IMR-90 (cell line): ENCODE measurements at regions not wholly inside any gene's neighbourhood (a gene's known extent, or its start where the extent isn't known, plus 50 kb on each side); places are given as distances from the start of the nearest gene placed in this dataset.

Experiments
- ATAC-seq: fragments of 200-7000 bp; cut with Tn5 transposase; 2 replicates; pipeline ENCODE4 v1.9.1; 2020; ENCODE audit warnings: low read depth, mild to moderate bottlenecking, moderate library complexity
- BruUV-seq: library from RNA; stranded (reverse); fragments of 400-500 nt; replicated peaks from 2 replicates; lab custom pipeline; 2021; lab: Mats Ljungman, UMichigan
- CTCF ChIA-PET: fragments of 300-600 bp; formaldehyde crosslinking; extraction: SDS; loops from one replicate; lab custom pipeline; 2021; ENCODE audit warnings: antibody characterized with exemption; lab: Yijun Ruan, JAX
- POLR2A ChIA-PET: fragments of 300-600 bp; sonication (Branson Sonifier 250); formaldehyde crosslinking; loops from one replicate; lab custom pipeline; 2022; ENCODE audit warnings: antibody characterized with exemption; ENCODE audit not compliant: unreplicated experiment; lab: Charles Lee
- DNase-seq: peaks from one replicate; pipeline ENCODE4 v3.0.0; 2013
- H2AFZ ChIP-seq: replicated peaks from 2 replicates; pipeline ENCODE3; 2013; ENCODE audit warnings: low read length, mild to moderate bottlenecking; ENCODE audit not compliant: poor library complexity
- H2AK5ac ChIP-seq: 2 replicates; pipeline ENCODE4 v1.6.1; 2013; ENCODE audit warnings: low read depth, low read length, inconsistent platforms
- H2AK9ac ChIP-seq: replicated peaks from 2 replicates; pipeline ENCODE3; 2013; ENCODE audit warnings: mild to moderate bottlenecking, low read depth, low read length, moderate library complexity; ENCODE audit not compliant: poor library complexity
- H2BK120ac ChIP-seq: 2 replicates; pipeline ENCODE4 v1.6.1; 2013; ENCODE audit warnings: low read depth, low read length, inconsistent platforms
- H2BK15ac ChIP-seq: 3 replicates; pipeline ENCODE4 v1.6.1; 2013; ENCODE audit warnings: low read depth, low read length, inconsistent platforms
- H2BK20ac ChIP-seq: 2 replicates; pipeline ENCODE4 v1.6.1; 2013; ENCODE audit warnings: low read depth, mild to moderate bottlenecking, inconsistent platforms, low read length, moderate library complexity
- H2BK5ac ChIP-seq: 2 replicates; pipeline ENCODE4 v1.6.1; 2013; ENCODE audit warnings: mild to moderate bottlenecking, low read depth, low read length, inconsistent platforms; ENCODE audit not compliant: poor library complexity, severe bottlenecking
- H3K14ac ChIP-seq: replicated peaks from 2 replicates; pipeline ENCODE4 v1.6.1; 2013; ENCODE audit warnings: low read depth, low read length, inconsistent platforms
- H3K18ac ChIP-seq: 2 replicates; pipeline ENCODE4 v1.6.1; 2013; ENCODE audit warnings: low read depth, low read length, control low read depth
- H3K23ac ChIP-seq: 2 replicates; pipeline ENCODE4 v1.6.1; 2013; ENCODE audit warnings: low read depth, low read length, inconsistent platforms
- H3K27ac ChIP-seq: 2 replicates; pipeline ENCODE4 v1.5.1; 2013; ENCODE audit warnings: mild to moderate bottlenecking, control low read depth, low read length; ENCODE audit not compliant: insufficient read depth
- H3K27me3 ChIP-seq: 2 replicates; pipeline ENCODE4 v1.6.1; 2013; ENCODE audit warnings: low read length; ENCODE audit not compliant: control insufficient read depth, insufficient read depth
- H3K36me3 ChIP-seq: 2 replicates; pipeline ENCODE4 v1.6.1; 2013; ENCODE audit warnings: low read length, mixed read lengths; ENCODE audit not compliant: control insufficient read depth, insufficient read depth
- H3K4ac ChIP-seq: 2 replicates; pipeline ENCODE4 v1.6.1; 2013; ENCODE audit warnings: low read depth, low read length, inconsistent platforms
- H3K4me1 ChIP-seq: 2 replicates; pipeline ENCODE4 v1.6.1; 2013; ENCODE audit warnings: low read length, mixed read lengths; ENCODE audit not compliant: control insufficient read depth, insufficient read depth
- H3K4me2 ChIP-seq: 2 replicates; pipeline ENCODE4 v1.6.1; 2013; ENCODE audit warnings: low read depth, mild to moderate bottlenecking, control low read depth, low read length, moderate library complexity
- H3K4me3 ChIP-seq: 2 replicates; pipeline ENCODE4 v1.5.1; 2013; ENCODE audit warnings: low read depth, mild to moderate bottlenecking, control low read depth, low read length, moderate library complexity; ENCODE audit not compliant: insufficient read depth
- H3K56ac ChIP-seq: 2 replicates; pipeline ENCODE4 v1.6.1; 2013; ENCODE audit warnings: low read length, inconsistent platforms; ENCODE audit not compliant: insufficient read depth; ENCODE audit errors: extremely low read depth
- H3K79me1 ChIP-seq, 2 experiments: 2 replicates each; pipeline ENCODE4 v1.6.1; 2013; ENCODE audit warnings: low read length in 2 of 2, inconsistent platforms in 1 of 2, low read depth in 1 of 2
- H3K9ac ChIP-seq: 2 replicates; pipeline ENCODE4 v1.6.1; 2013; ENCODE audit warnings: low read depth, low read length, control low read depth
- H3K9me1 ChIP-seq: 2 replicates; pipeline ENCODE4 v1.6.1; 2013; ENCODE audit warnings: low read length, inconsistent platforms; ENCODE audit not compliant: insufficient read depth
- H3K9me3 ChIP-seq: 2 replicates; pipeline ENCODE4 v1.6.1; 2013; ENCODE audit warnings: low read length; ENCODE audit not compliant: control insufficient read depth, insufficient read depth
- H4K20me1 ChIP-seq: 2 replicates; pipeline ENCODE4 v1.6.1; 2013; ENCODE audit warnings: low read length, inconsistent platforms; ENCODE audit not compliant: insufficient read depth
- H4K5ac ChIP-seq: 2 replicates; pipeline ENCODE4 v1.6.1; 2013; ENCODE audit warnings: mild to moderate bottlenecking, low read depth, low read length, control low read depth
- H4K8ac ChIP-seq, 2 experiments: 2 replicates each; pipeline ENCODE4 v1.6.1; 2013; ENCODE audit warnings: low read depth in 2 of 2, low read length in 2 of 2, control low read depth in 1 of 2, inconsistent platforms in 1 of 2
- H4K91ac ChIP-seq: 2 replicates; pipeline ENCODE4 v1.6.1; 2013; ENCODE audit warnings: low read depth, low read length, inconsistent platforms; ENCODE audit not compliant: insufficient read depth
- CEBPB ChIP-seq: IDR thresholded peaks from 2 replicates; pipeline ENCODE4 v1.6.1; 2012; ENCODE audit warnings: low read depth, low read length, improper control_type of control experiment
- CTCF ChIP-seq: conservative IDR thresholded peaks from 2 replicates; pipeline ENCODE4 v1.5.1; 2012; ENCODE audit warnings: mild to moderate bottlenecking, low read depth, low read length, improper control_type of control experiment
- MAFK ChIP-seq: IDR thresholded peaks from 2 replicates; pipeline ENCODE4 v1.6.1; 2012; ENCODE audit warnings: low read depth, low read length, improper control_type of control experiment
- MXI1 ChIP-seq: IDR thresholded peaks from 2 replicates; pipeline ENCODE4 v1.6.1; 2012; ENCODE audit warnings: low read depth, mild to moderate bottlenecking, low read length, moderate library complexity, borderline replicate concordance
- NFE2L2 ChIP-seq: fragments of 150-350 bp; IDR thresholded peaks from 2 replicates; pipeline ENCODE4 v1.6.1; 2016; ENCODE audit warnings: low read depth, mild to moderate bottlenecking, low read length
- POLR2A ChIP-seq: IDR thresholded peaks from 2 replicates; pipeline ENCODE4 v1.6.1; 2012; ENCODE audit warnings: mild to moderate bottlenecking, low read depth, low read length
- WGBS, 2 experiments: methylation state at CpG; one replicate each; pipeline versions ENCODE4 v1.1.5 to v1.1.7; 2013; ENCODE audit warnings: missing lambda C conversion rate in 2 of 2; ENCODE audit not compliant: insufficient read length in 1 of 2; ENCODE audit errors: extremely low coverage in 2 of 2; 5-methylcytosine and 5-hydroxymethylcytosine counted together
- dilution Hi-C: fragments of 300-500 bp; cut with HindIII; formaldehyde crosslinking; loops from one replicate; pipeline ENCODE4 v1.14.3; 2018; ENCODE audit warnings: low sequenced_read_pairs; ENCODE audit not compliant: unreplicated experiment
- in situ Hi-C: fragments of 300-500 bp; cut with MboI; formaldehyde crosslinking; loops from 3 replicates; pipeline ENCODE4 v1.14.3; 2019; ENCODE audit warnings: low sequenced_read_pairs, inconsistent platforms, mixed read lengths
- intact Hi-C: fragments of 100-400 bp; cut with micrococcal nuclease; formaldehyde crosslinking; loops from 2 replicates; pipeline ENCODE4 v1.10.0; 2022
- TF ChIP-seq, protein P1 (sequence below): fragments of 150-350 bp; IDR thresholded peaks from 2 replicates; pipeline ENCODE4 v1.6.1; 2017; ENCODE audit warnings: mild to moderate bottlenecking, antibody characterized with exemption, low read length, low read depth

GRCh38 chr5:4007001-4007400, 411.4 kb downstream of the IRX1 start:
- CTCF ChIA-PET, result no interaction called here
- dilution Hi-C loops, result no loop called here

More at GRCh38 chr5:4007001-4007400, 411.4 kb downstream of the IRX1 start:
- ATAC-seq (no peak), DNase-seq (no peak)
- Histone ChIP-seq H2BK5ac (no peak overlapping the region), H3K56ac (no peak overlapping the region), H2AK9ac (no peak overlapping the region), H3K4me1 (no peaks in the 10 kb centered on the region), H3K79me1 (no peaks in the 10 kb centered on the region), H3K4ac (no peak overlapping the region), H3K18ac (no peak overlapping the region), H2AK5ac (no peak overlapping the region), H3K27ac (no peak overlapping the region), H4K91ac (no peak overlapping the region), H3K14ac (no peak overlapping the region), H2BK15ac (no peak overlapping the region), H3K9me1 (no peaks in the 10 kb centered on the region), H3K27me3 (no peaks in the 10 kb centered on the region), H4K20me1 (no peaks in the 10 kb centered on the region), H3K23ac (no peak overlapping the region), H4K5ac (no peak overlapping the region), H2BK120ac (no peak overlapping the region), H3K36me3 (no peaks in the 10 kb centered on the region), H3K4me3 (no peak overlapping the region), H3K9me3 (peaks cover 35% of the 10 kb centered on the region), H3K4me2 (no peak overlapping the region), H2AFZ (no peak overlapping the region), H3K9ac (no peak overlapping the region), H2BK20ac (no peak overlapping the region), H4K8ac (no peak overlapping the region)
- intact Hi-C loops, result no loop called here
- TF ChIP-seq, protein P1, sequence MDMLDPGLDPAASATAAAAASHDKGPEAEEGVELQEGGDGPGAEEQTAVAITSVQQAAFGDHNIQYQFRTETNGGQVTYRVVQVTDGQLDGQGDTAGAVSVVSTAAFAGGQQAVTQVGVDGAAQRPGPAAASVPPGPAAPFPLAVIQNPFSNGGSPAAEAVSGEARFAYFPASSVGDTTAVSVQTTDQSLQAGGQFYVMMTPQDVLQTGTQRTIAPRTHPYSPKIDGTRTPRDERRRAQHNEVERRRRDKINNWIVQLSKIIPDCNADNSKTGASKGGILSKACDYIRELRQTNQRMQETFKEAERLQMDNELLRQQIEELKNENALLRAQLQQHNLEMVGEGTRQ, result no peak
- no peak for TF ChIP-seq MXI1
- no peak for TF ChIP-seq CTCF
- no peak for TF ChIP-seq NFE2L2
- TF ChIP-seq CEBPB, result no peak
- no peak for TF ChIP-seq POLR2A
- no peak for TF ChIP-seq MAFK
- BruUV-seq, result no TSS peak
- 80% methylated on average over 1 of the region's 3 CpGs; no CpG with 5 or more reads in 1 of the 2 experiments for WGBS, 2 experiments
- POLR2A ChIA-PET, result no interaction called here
- in situ Hi-C loops, result no loop called here
